ENCODE measurements at regions not wholly inside any gene's neighbourhood (a gene's known extent, or its start where the extent isn't known, plus 50 kb on each side); places are given as distances from the start of the nearest gene placed in this dataset.

GRCh38 chr5:152004095-152004494 lies 79.4 kb upstream of the GLRA1 start:
- Mint-ChIP-seq H3K36me3 (ENCODE audit: low read depth) (peaks cover 5% of the 10 kb centered on the region; the same call in 1 of the 2 replicates), H3K27me3 (ENCODE audit: insufficient read depth) (no peaks in the 10 kb centered on the region), H3K4me3 (no peak overlapping the region), H3K27ac (no peak overlapping the region), H3K4me1 (ENCODE audit: low read depth) (no peaks in the 10 kb centered on the region), H3K9me3 (peaks cover 43% of the 10 kb centered on the region)
- no peak for DNase-seq
- TF ChIP-seq CTCF (IDR thresholded peaks at IDR 0.05), result no peak

All from HFFc6 (cell line).